ENCODE measurements at regions not wholly inside any gene's neighbourhood (a gene's known extent, or its start where the extent isn't known, plus 50 kb on each side); places are given as distances from the start of the nearest gene placed in this dataset.

- DNase-seq, result no peak
Measured at GRCh38 chr5:173458828-173459609, 130.8 kb upstream of the STC2 start.

GRCh38 chr5:173457482-173457881 is 129.3 kb upstream of the STC2 start:
- no peak for DNase-seq

- DNase-seq, result no peak
Measured at GRCh38 chr5:173456751-173457171, 128.5 kb upstream of the STC2 start.

GRCh38 chr5:173456181-173456580 is 128.0 kb upstream of the STC2 start:
- DNase-seq, result no peak

- DNase-seq, result no peak
Measured at GRCh38 chr5:173455599-173455957, 127.4 kb upstream of the STC2 start.

- no peak for DNase-seq
Measured at GRCh38 chr5:173454736-173455598, 126.8 kb upstream of the STC2 start.

GRCh38 chr5:173454361-173454735 is 126.1 kb upstream of the STC2 start:
- no peak for DNase-seq

- DNase-seq, result no peak
Measured at GRCh38 chr5:173453167-173453566, 125.0 kb upstream of the STC2 start.

- no peak for DNase-seq
Measured at GRCh38 chr5:173452119-173452905, 124.1 kb upstream of the STC2 start.

- no peak for DNase-seq
Measured at GRCh38 chr5:173451651-173452050, 123.4 kb upstream of the STC2 start.

GRCh38 chr5:173451031-173451430 is 122.8 kb upstream of the STC2 start:
- DNase-seq, result peak; percentile 27

GRCh38 chr5:173450188-173450587 is 122.0 kb upstream of the STC2 start:
- no peak for DNase-seq

GRCh38 chr5:173448856-173449255 is 120.6 kb upstream of the STC2 start:
- DNase-seq, result no peak

- DNase-seq, result no peak
Measured at GRCh38 chr5:173443971-173444370, 115.8 kb upstream of the STC2 start.

- no peak for DNase-seq
Measured at GRCh38 chr5:173441053-173441628, 112.9 kb upstream of the STC2 start.

GRCh38 chr5:173438951-173439350 is 110.7 kb upstream of the STC2 start:
- no peak for DNase-seq

- DNase-seq, result no peak
Measured at GRCh38 chr5:173435447-173435846, 107.2 kb upstream of the STC2 start.

- no peak for DNase-seq
Measured at GRCh38 chr5:173434270-173434669, 106.1 kb upstream of the STC2 start.

- no peak for DNase-seq
Measured at GRCh38 chr5:173430394-173430793, 102.2 kb upstream of the STC2 start.

- DNase-seq, result no peak
Measured at GRCh38 chr5:173429489-173430150, 101.4 kb upstream of the STC2 start.

- no peak for DNase-seq
Measured at GRCh38 chr5:173423452-173424117, 95.4 kb upstream of the STC2 start.

GRCh38 chr5:173420108-173420507 is 91.9 kb upstream of the STC2 start:
- no peak for DNase-seq

Data from RPMI8226 (cell line).